Endothelial cell of umbilical vein (primary cell): ENCODE measurements at regions not wholly inside any gene's neighbourhood (a gene's known extent, or its start where the extent isn't known, plus 50 kb on each side); places are given as distances from the start of the nearest gene placed in this dataset.
"Not testable (repeated sequence)": the region's sequence is repeated elsewhere in the genome, so short reads cannot be mapped to it uniquely, and the experiment has no call there.

ENCODE experiments used
- BruUV-seq: library from RNA; stranded (reverse); fragments of 400-500 nt; replicated peaks from 2 replicates; lab custom pipeline; 2021; lab: Mats Ljungman, UMichigan
- CTCF ChIA-PET: fragments of 300-600, 350-600 bp; sonication (Branson Sonifier 250); formaldehyde crosslinking; loops from one replicate; lab custom pipeline; 2021; ENCODE audit warnings: antibody characterized with exemption, inconsistent platforms; lab: Charles Lee
- POLR2A ChIA-PET: fragments of 300-600, 350-600 bp; sonication (Branson Sonifier 250); formaldehyde crosslinking; loops from one replicate; lab custom pipeline; 2021; ENCODE audit warnings: antibody characterized with exemption, inconsistent platforms; lab: Charles Lee
- DNase-seq: peaks from one replicate; pipeline ENCODE4 v3.0.0-alpha.2; 2011; ENCODE audit warnings: low read depth, low spot score
- FAIRE-seq: peaks from 2 replicates; lab custom pipeline; 2011; peaks lifted over from hg19 to GRCh38; lab: Jason Lieb, UNC
- H2AFZ ChIP-seq: 2 replicates; pipeline ENCODE4 v1.6.0; 2012; ENCODE audit warnings: low read depth, low read length, control low read depth, inconsistent platforms
- H3K27ac ChIP-seq: 2 replicates; pipeline ENCODE4 v1.5.1; 2011; ENCODE audit warnings: low read depth, mild to moderate bottlenecking, control low read depth, low read length, moderate library complexity; ENCODE audit not compliant: insufficient read depth
- H3K27me3 ChIP-seq, 2 experiments: 2 replicates each; pipeline versions ENCODE4 v1.6.0 to v1.6.1; 2011; ENCODE audit warnings: low read length in 2 of 2, mixed read lengths in 1 of 2; ENCODE audit not compliant: control insufficient read depth in 2 of 2, insufficient read depth in 2 of 2
- H3K36me3 ChIP-seq, 2 experiments: 2 replicates in 1 of 2; 3 replicates in 1 of 2; pipeline ENCODE4 v1.5.1; 2011; ENCODE audit warnings: low read length in 2 of 2, mild to moderate bottlenecking in 1 of 2, moderate library complexity in 1 of 2; ENCODE audit not compliant: control insufficient read depth in 2 of 2, insufficient read depth in 2 of 2; ENCODE audit errors: extremely low read depth in 1 of 2
- H3K4me1 ChIP-seq: 3 replicates; pipeline ENCODE4 v1.5.1; 2011; ENCODE audit warnings: mild to moderate bottlenecking, low read length; ENCODE audit not compliant: control insufficient read depth, insufficient read depth; ENCODE audit errors: extremely low read depth
- H3K4me2 ChIP-seq: 2 replicates; pipeline ENCODE4 v1.6.1; 2011; ENCODE audit warnings: low read length, control low read depth, mixed read lengths; ENCODE audit not compliant: insufficient read depth
- H3K4me3 ChIP-seq, 3 experiments: fragments of 200-600 bp in 1 of 3; sonication (generic), shearing (Covaris generic) in 1 of 3; replicated peaks in 1 of 3; 2 replicates each; pipeline ENCODE4 v1.5.1; 2011 to 2016; ENCODE audit warnings: control low read depth in 3 of 3, low read length in 3 of 3, mild to moderate bottlenecking in 2 of 3, inconsistent platforms in 1 of 3, low read depth in 1 of 3, moderate library complexity in 1 of 3; ENCODE audit not compliant: insufficient read depth in 1 of 3
- H3K79me2 ChIP-seq: 2 replicates; pipeline ENCODE4 v1.6.0; 2012; ENCODE audit warnings: low read length, inconsistent platforms; ENCODE audit not compliant: control insufficient read depth, insufficient read depth
- H3K9ac ChIP-seq: replicated peaks from 2 replicates; pipeline ENCODE3; 2011; ENCODE audit warnings: low read length, control low read depth; ENCODE audit not compliant: insufficient read depth; ENCODE audit errors: extremely low read depth
- H3K9me1 ChIP-seq: replicated peaks from 3 replicates; pipeline ENCODE4 v1.6.0; 2011; ENCODE audit warnings: mild to moderate bottlenecking, low read length; ENCODE audit not compliant: control insufficient read depth, insufficient read depth; ENCODE audit errors: extremely low read depth
- H3K9me3 ChIP-seq: replicated peaks from 2 replicates; pipeline ENCODE4 v1.5.1; 2012; ENCODE audit warnings: low read length, inconsistent platforms; ENCODE audit not compliant: control insufficient read depth, insufficient read depth
- H4K20me1 ChIP-seq: replicated peaks from 2 replicates; pipeline ENCODE3; 2011; ENCODE audit warnings: mild to moderate bottlenecking, low read length; ENCODE audit not compliant: control insufficient read depth, insufficient read depth; ENCODE audit errors: extremely low read depth
- CTCF ChIP-seq, 2 donors: IDR thresholded peaks; 1 replicate in 1 of 2; 2 replicates in 1 of 2; pipeline ENCODE4 v1.5.1; 2011; ENCODE audit warnings: low read length in 2 of 2, mild to moderate bottlenecking in 2 of 2, moderate library complexity in 2 of 2, control low read depth in 1 of 2, inconsistent platforms in 1 of 2, low read depth in 1 of 2; ENCODE audit not compliant: insufficient read depth in 1 of 2; ENCODE audit errors: extremely low read depth in 1 of 2
- EZH2 ChIP-seq: IDR thresholded peaks from 2 replicates; pipeline ENCODE4 v1.6.1; 2012; ENCODE audit warnings: borderline replicate concordance, low read depth, mild to moderate bottlenecking, moderate library complexity, low read length, inconsistent platforms; ENCODE audit not compliant: severe bottlenecking
- FOS ChIP-seq: IDR thresholded peaks from 2 replicates; pipeline ENCODE4 v1.6.1; 2011; ENCODE audit warnings: mild to moderate bottlenecking, low read length, moderate library complexity, borderline replicate concordance; ENCODE audit not compliant: insufficient read depth
- GATA2 ChIP-seq: IDR thresholded peaks from 2 replicates; pipeline ENCODE4 v1.7.0; 2011; ENCODE audit warnings: low read depth, mild to moderate bottlenecking, moderate library complexity, mixed read lengths, low read length; ENCODE audit not compliant: insufficient read length, insufficient read depth
- JUN ChIP-seq: IDR thresholded peaks from 2 replicates; pipeline ENCODE4 v1.6.1; 2011; ENCODE audit warnings: borderline replicate concordance, low read depth; ENCODE audit not compliant: insufficient read length, insufficient read depth
- MAX ChIP-seq: IDR thresholded peaks from 2 replicates; pipeline ENCODE4 v1.6.1; 2011; ENCODE audit not compliant: insufficient read depth, insufficient read length
- MYC ChIP-seq: IDR thresholded peaks from one replicate; pipeline ENCODE4 v1.6.1; 2011; ENCODE audit warnings: mild to moderate bottlenecking, low read depth, low read length
- POLR2A ChIP-seq: IDR thresholded peaks from 2 replicates; pipeline ENCODE4 v1.6.1; 2012; ENCODE audit warnings: low read depth, mild to moderate bottlenecking, control low read depth, low read length
- dilution Hi-C: fragments of 300-500 bp; cut with MboI; formaldehyde crosslinking; loops from one replicate; pipeline ENCODE4 v1.15.0; 2019; ENCODE audit warnings: low sequenced_read_pairs; ENCODE audit not compliant: extremely low pct_ligation_motif_present
- intact Hi-C: fragments of 100-400 bp; cut with micrococcal nuclease; formaldehyde crosslinking; loops from one replicate; pipeline ENCODE4 v1.10.0; 2022

GRCh38 chr6:126891158-126891557 is 227.3 kb upstream of the RSPO3 start:
- dilution Hi-C loops = no loop called here
- no peak overlapping the region for H3K27ac ChIP-seq
- H3K4me1 ChIP-seq = peaks cover 37% of the 10 kb centered on the region
- no TSS peak for BruUV-seq
- H3K9ac ChIP-seq = no peak overlapping the region
- no peaks in the 10 kb centered on the region for H3K27me3 ChIP-seq
- CTCF ChIA-PET = no interaction called here
- TF ChIP-seq POLR2A (no peak), EZH2 (no peak), CTCF (IDR thresholded peaks at IDR 0.05; ENCODE audit: extremely low read depth in 1 of 2, insufficient read depth in 1 of 2, low read depth in 1 of 2, low read length in 2 of 2) (no peak), JUN (no peak), FOS (no peak), GATA2 (no peak), MAX (no peak), MYC (no peak)
- H2AFZ ChIP-seq = no peak overlapping the region
- H4K20me1 ChIP-seq = no peaks in the 10 kb centered on the region
- no peak for FAIRE-seq
- DNase-seq = no peak
- H3K79me2 ChIP-seq = no peaks in the 10 kb centered on the region
- no peaks in the 10 kb centered on the region for H3K9me1 ChIP-seq
- no peak overlapping the region for H3K4me3 ChIP-seq
- no peaks in the 10 kb centered on the region for H3K9me3 ChIP-seq
- no peak overlapping the region for H3K4me2 ChIP-seq
- POLR2A ChIA-PET = no interaction called here
- H3K36me3 ChIP-seq = no peaks in the 10 kb centered on the region
- intact Hi-C loops = no loop called here

- H3K9me3 ChIP-seq, BruUV-seq, DNase-seq, H3K36me3 ChIP-seq, H2AFZ ChIP-seq, dilution Hi-C loops, H4K20me1 ChIP-seq, H3K9ac ChIP-seq, POLR2A ChIA-PET, H3K4me3 ChIP-seq, H3K27ac ChIP-seq, H3K4me2 ChIP-seq, CTCF ChIA-PET, H3K79me2 ChIP-seq, H3K27me3 ChIP-seq, FAIRE-seq, H3K9me1 ChIP-seq, intact Hi-C loops: not testable (repeated sequence)
- peaks cover 26% of the 10 kb centered on the region for H3K4me1 ChIP-seq
These were observed 225.6 kb upstream of the RSPO3 start for GRCh38 chr6:126892869-126893268.
